LNCAP (cell line): ENCODE measurements at regions not wholly inside any gene's neighbourhood (a gene's known extent, or its start where the extent isn't known, plus 50 kb on each side); places are given as distances from the start of the nearest gene placed in this dataset.

Experiments used
- CTCF ChIP-seq: fragments of 450-650 bp; IDR thresholded peaks from 2 replicates; pipeline ENCODE4 v1.5.1; 2017; ENCODE audit warnings: mild to moderate bottlenecking

- no peak for TF ChIP-seq CTCF
Observed at GRCh38 chr6:21908161-21908848, 314.8 kb downstream of the SOX4 start.

GRCh38 chr6:21909321-21909720 lies 315.8 kb downstream of the SOX4 start:
- no peak for TF ChIP-seq CTCF

- no peak for TF ChIP-seq CTCF
Observed at GRCh38 chr6:21911208-21911607, 317.7 kb downstream of the SOX4 start.

GRCh38 chr6:21912151-21912832 lies 318.7 kb downstream of the SOX4 start:
- no peak for TF ChIP-seq CTCF

- TF ChIP-seq CTCF, result no peak
Observed at GRCh38 chr6:21914121-21914973, 320.8 kb downstream of the SOX4 start.

GRCh38 chr6:21915707-21916260 lies 322.2 kb downstream of the SOX4 start:
- TF ChIP-seq CTCF, result no peak

GRCh38 chr6:21918041-21918440 lies 324.5 kb downstream of the SOX4 start:
- TF ChIP-seq CTCF, result no peak
